ENCODE measurements at regions not wholly inside any gene's neighbourhood (a gene's known extent, or its start where the extent isn't known, plus 50 kb on each side); places are given as distances from the start of the nearest gene placed in this dataset.
"Not testable (repeated sequence)": the region's sequence is repeated elsewhere in the genome, so short reads cannot be mapped to it uniquely, and the experiment has no call there.

GRCh38 chr16:31975826-31976419 lies 102.3 kb downstream of the ZNF267 start:
- H3K4me3 Mint-ChIP-seq; H3K9me3 Mint-ChIP-seq; H3K27me3 Mint-ChIP-seq; H3K4me1 Mint-ChIP-seq; DNase-seq (ENCODE audit: low spot score in 2 of 2); H3K36me3 Mint-ChIP-seq (ENCODE audit: insufficient read depth); H3K27ac Mint-ChIP-seq (ENCODE audit: low read depth); ATAC-seq (replicated peaks; ENCODE audit: extremely low read depth, poor library complexity, severe bottlenecking): not testable (repeated sequence)

DNA sequence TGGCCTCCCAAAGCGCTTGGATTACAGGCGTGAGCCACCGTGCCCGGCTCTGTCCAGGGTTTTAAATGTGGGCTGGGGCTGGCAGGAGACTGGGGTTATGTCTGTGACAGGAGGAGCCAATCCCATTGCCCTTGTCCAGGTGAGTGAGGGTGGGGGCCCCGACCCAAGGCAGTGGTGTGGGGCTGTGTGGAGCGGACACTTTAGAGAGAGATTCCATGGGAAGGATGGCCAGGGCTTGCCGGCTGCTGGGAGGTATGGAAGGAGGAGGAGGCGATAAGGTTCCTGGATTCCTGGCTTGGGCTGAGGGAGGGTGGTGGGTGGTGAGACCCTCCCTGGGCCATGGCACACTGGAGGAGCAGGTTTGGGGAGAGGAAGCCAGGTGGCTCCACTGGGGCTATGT lies 104.9 kb downstream of the ZNF267 start:
- not testable (repeated sequence) for H3K27me3 Mint-ChIP-seq; H3K4me3 Mint-ChIP-seq; H3K27ac Mint-ChIP-seq (ENCODE audit: low read depth); H3K36me3 Mint-ChIP-seq (ENCODE audit: insufficient read depth); H3K9me3 Mint-ChIP-seq; ATAC-seq (replicated peaks; ENCODE audit: extremely low read depth, poor library complexity, severe bottlenecking); H3K4me1 Mint-ChIP-seq; DNase-seq (ENCODE audit: low spot score in 2 of 2)

DNA sequence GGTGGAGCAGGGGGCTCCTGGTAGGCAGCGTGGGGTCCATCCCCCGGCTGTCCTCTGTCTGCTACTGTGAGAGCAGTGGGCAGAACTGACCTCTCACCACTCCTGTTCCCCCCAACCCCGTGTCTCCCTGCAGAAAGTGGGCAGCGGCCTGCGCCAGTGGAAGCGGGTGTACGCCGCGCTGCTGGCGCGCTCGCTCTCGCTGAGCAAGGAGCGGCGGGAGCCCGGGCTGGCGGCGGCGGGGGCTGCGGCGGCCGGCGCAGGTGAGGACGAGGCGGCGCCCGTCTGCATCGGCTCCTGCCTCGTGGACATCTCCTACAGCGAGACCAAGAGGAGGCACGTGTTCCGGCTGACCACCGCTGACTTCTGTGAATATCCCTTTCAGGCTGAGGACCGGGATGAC lies 108.1 kb downstream of the ZNF267 start:
- H3K9me3 Mint-ChIP-seq; DNase-seq (ENCODE audit: low spot score in 2 of 2); H3K36me3 Mint-ChIP-seq (ENCODE audit: insufficient read depth); ATAC-seq (replicated peaks; ENCODE audit: extremely low read depth, poor library complexity, severe bottlenecking); H3K27me3 Mint-ChIP-seq; H3K4me1 Mint-ChIP-seq; H3K4me3 Mint-ChIP-seq; H3K27ac Mint-ChIP-seq (ENCODE audit: low read depth): not testable (repeated sequence)

DNA sequence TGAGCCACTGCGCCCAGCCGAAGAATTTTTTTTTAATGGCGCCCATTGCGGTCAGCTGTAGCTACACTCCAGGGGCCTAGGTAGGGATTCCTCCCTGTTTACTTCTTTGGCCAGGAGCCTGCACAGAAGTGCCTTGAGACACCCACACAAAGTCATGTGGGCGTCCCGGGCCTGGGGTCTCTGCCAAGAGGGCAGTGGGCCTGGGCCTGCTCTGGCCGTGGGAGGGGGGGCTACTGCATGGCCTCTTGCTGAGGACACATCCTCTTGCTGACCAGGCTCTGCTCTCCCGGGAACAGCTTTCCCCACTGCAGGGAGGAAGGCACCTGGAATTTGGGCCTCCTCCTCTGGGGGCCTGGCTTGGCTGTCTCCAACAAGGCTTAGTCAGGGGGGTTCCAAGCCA lies 109.4 kb downstream of the ZNF267 start:
- H3K4me3 Mint-ChIP-seq; H3K9me3 Mint-ChIP-seq; ATAC-seq (replicated peaks; ENCODE audit: extremely low read depth, poor library complexity, severe bottlenecking); H3K36me3 Mint-ChIP-seq (ENCODE audit: insufficient read depth); DNase-seq (ENCODE audit: low spot score in 2 of 2); H3K27me3 Mint-ChIP-seq; H3K4me1 Mint-ChIP-seq; H3K27ac Mint-ChIP-seq (ENCODE audit: low read depth): not testable (repeated sequence)

DNA sequence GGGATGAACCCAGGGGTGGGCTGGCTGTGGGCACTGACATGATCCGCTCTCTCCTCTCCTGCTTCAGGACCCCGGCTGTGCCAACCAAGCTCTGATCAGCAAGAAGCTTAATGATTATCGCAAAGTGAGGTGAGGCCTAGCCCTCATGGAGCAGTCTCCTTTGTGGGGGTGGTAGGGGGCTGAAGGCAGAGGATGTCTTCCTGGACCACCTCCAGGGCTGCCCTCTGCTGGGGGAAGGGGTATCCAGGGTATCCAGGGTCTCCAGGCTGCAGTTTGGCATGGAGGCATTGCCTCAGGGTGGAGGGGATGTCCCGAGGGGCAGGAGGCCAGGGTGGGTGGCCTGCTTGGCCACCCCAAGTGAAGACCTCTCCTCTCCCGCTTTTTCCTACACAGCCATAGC lies 110.1 kb downstream of the ZNF267 start:
- not testable (repeated sequence) for H3K27me3 Mint-ChIP-seq; H3K36me3 Mint-ChIP-seq (ENCODE audit: insufficient read depth); ATAC-seq (replicated peaks; ENCODE audit: extremely low read depth, poor library complexity, severe bottlenecking); H3K27ac Mint-ChIP-seq (ENCODE audit: low read depth); H3K4me1 Mint-ChIP-seq; DNase-seq (ENCODE audit: low spot score in 2 of 2); H3K4me3 Mint-ChIP-seq; H3K9me3 Mint-ChIP-seq

DNA sequence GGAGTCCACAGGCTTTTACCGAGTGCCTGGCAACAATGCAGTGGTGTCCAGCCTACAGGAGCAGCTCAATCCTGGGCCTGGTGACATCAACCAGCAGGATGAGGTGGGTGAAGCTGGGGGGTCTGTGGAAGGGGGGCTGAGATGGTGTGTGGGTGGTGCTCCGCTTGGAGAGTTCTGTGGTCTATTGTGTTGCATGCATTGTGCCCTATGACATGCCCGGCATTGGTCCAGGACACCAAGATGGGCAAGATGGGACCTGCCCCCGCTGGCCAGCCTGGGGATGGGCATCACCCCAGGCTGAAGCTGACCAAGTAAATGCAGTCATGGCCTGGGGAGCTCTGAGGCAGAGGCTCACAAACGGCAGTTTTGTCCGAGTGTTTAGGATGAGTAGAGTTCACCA lies 113.3 kb downstream of the ZNF267 start:
- H3K36me3 Mint-ChIP-seq (ENCODE audit: insufficient read depth); H3K27me3 Mint-ChIP-seq; H3K27ac Mint-ChIP-seq (ENCODE audit: low read depth); H3K9me3 Mint-ChIP-seq; H3K4me1 Mint-ChIP-seq; DNase-seq (ENCODE audit: low spot score in 2 of 2); ATAC-seq (replicated peaks; ENCODE audit: extremely low read depth, poor library complexity, severe bottlenecking); H3K4me3 Mint-ChIP-seq: not testable (repeated sequence)

DNA sequence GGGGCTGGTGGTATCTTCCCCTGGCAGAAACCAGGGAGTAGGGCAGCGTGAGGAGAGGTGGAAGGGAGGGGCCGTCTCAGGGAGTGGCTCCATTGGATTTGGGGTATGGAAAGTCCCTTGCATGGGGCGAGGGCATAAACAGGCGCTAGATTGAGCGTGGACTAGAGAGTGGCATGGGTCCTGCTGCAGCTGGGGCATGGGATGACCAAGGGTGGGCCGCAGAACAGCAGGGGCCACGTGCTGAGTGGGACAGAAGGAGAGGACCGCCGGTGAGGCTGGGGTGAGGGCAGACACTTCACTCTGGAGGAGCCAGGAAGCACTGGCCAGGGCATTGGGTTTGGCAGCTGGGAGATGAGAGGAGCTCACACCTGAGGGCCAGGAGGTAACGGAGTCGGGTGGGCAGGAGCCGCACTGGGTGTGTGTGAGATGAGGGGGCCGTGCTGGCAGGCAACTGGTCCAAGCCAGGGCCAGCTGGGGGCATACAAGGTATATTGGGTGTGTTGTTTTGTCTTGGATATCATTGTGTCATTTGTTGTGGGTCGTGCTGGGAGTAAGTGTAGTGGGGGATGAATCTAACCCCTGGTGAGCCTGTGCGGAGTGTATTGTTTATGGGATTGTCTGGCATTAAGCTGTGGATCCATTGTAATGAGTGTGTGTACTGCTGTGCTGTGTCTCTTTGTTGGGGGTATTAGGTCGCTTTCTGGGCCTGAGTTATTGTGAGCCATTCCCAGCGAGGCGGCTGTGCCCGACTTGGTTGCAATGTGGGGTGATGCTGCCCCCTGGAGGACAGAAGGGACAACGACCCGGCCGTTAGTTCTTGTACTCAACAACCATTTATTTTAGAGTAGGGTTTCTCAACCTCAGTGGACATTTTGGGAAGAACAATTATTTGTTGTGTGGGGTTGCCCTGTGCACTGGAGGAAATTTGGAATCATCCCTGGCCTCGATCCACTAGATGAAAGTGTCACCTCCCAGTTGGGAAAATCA lies 115.3 kb downstream of the ZNF267 start:
- not testable (repeated sequence) for H3K9me3 Mint-ChIP-seq; ATAC-seq (replicated peaks; ENCODE audit: extremely low read depth, poor library complexity, severe bottlenecking); H3K4me1 Mint-ChIP-seq; H3K27ac Mint-ChIP-seq (ENCODE audit: low read depth); H3K27me3 Mint-ChIP-seq; H3K4me3 Mint-ChIP-seq; H3K36me3 Mint-ChIP-seq (ENCODE audit: insufficient read depth)
- peak in 1 of 2 donors; percentile 15 for DNase-seq (ENCODE audit: low spot score in 2 of 2)

DNA sequence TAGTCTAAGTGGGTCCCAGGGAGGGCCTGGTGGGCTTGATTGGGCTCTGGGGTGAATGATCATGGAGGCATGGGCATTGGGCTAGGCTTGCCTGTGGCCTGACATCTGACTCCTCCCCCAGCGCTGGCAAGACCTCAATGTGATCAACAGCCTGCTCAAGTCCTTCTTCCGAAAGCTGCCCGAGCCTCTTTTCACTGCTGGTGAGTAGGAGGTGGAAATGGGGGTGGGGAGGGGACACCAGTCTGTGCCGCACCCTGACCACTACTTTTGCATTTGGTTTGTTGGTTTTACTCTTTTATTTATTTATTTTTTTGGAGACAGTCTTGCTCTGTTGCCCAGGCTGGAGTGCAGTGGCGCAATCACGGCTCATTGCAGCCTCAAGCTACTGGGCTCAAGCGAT lies 116.7 kb downstream of the ZNF267 start:
- not testable (repeated sequence) for H3K4me1 Mint-ChIP-seq; DNase-seq (ENCODE audit: low spot score in 2 of 2); H3K27me3 Mint-ChIP-seq; H3K4me3 Mint-ChIP-seq; H3K36me3 Mint-ChIP-seq (ENCODE audit: insufficient read depth); H3K27ac Mint-ChIP-seq (ENCODE audit: low read depth); H3K9me3 Mint-ChIP-seq; ATAC-seq (replicated peaks; ENCODE audit: extremely low read depth, poor library complexity, severe bottlenecking)

- H3K27me3 Mint-ChIP-seq; H3K4me3 Mint-ChIP-seq; H3K27ac Mint-ChIP-seq (ENCODE audit: low read depth); H3K9me3 Mint-ChIP-seq; DNase-seq (ENCODE audit: low spot score in 2 of 2); H3K36me3 Mint-ChIP-seq (ENCODE audit: insufficient read depth); ATAC-seq (replicated peaks; ENCODE audit: extremely low read depth, poor library complexity, severe bottlenecking); H3K4me1 Mint-ChIP-seq: not testable (repeated sequence)
Observed at GRCh38 chr16:31990980-31991379, 117.4 kb downstream of the ZNF267 start.

GRCh38 chr16:31996325-31996724 lies 122.7 kb downstream of the ZNF267 start:
- not testable (repeated sequence) for H3K27me3 Mint-ChIP-seq; H3K36me3 Mint-ChIP-seq (ENCODE audit: insufficient read depth); H3K4me3 Mint-ChIP-seq; ATAC-seq (replicated peaks; ENCODE audit: extremely low read depth, poor library complexity, severe bottlenecking); DNase-seq (ENCODE audit: low spot score in 2 of 2); H3K9me3 Mint-ChIP-seq; H3K27ac Mint-ChIP-seq (ENCODE audit: low read depth); H3K4me1 Mint-ChIP-seq

DNA sequence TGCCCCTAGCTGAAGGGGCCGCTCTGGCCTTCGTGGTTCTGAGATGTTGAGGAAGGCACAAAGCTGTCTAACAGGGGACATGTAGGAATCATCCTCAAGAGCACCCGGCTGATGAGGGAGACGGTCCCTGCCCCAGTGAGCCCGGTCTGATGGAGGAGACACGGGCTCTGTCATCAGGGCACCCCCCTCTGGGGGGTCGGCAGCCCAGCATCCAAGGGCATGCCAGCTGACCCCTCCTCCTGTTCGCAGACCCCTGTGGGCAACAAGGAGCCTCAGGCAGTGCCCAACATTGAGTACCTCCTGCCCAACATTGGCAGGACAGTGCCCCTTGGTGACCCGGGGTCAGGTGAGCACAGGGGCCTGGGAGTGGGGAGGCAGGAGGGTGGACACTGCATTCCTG lies 128.9 kb downstream of the ZNF267 start:
- not testable (repeated sequence) for H3K36me3 Mint-ChIP-seq (ENCODE audit: insufficient read depth); ATAC-seq (replicated peaks; ENCODE audit: extremely low read depth, poor library complexity, severe bottlenecking); DNase-seq (ENCODE audit: low spot score in 2 of 2); H3K27ac Mint-ChIP-seq (ENCODE audit: low read depth); H3K4me3 Mint-ChIP-seq; H3K4me1 Mint-ChIP-seq; H3K27me3 Mint-ChIP-seq; H3K9me3 Mint-ChIP-seq

GRCh38 chr16:32003819-32004218 lies 130.2 kb downstream of the ZNF267 start:
- H3K9me3 Mint-ChIP-seq; H3K36me3 Mint-ChIP-seq (ENCODE audit: insufficient read depth); H3K4me3 Mint-ChIP-seq; H3K27ac Mint-ChIP-seq (ENCODE audit: low read depth); ATAC-seq (replicated peaks; ENCODE audit: extremely low read depth, poor library complexity, severe bottlenecking); DNase-seq (ENCODE audit: low spot score in 2 of 2); H3K4me1 Mint-ChIP-seq; H3K27me3 Mint-ChIP-seq: not testable (repeated sequence)
